Neural cell (in vitro differentiated cells): ENCODE measurements at regions not wholly inside any gene's neighbourhood (a gene's known extent, or its start where the extent isn't known, plus 50 kb on each side); places are given as distances from the start of the nearest gene placed in this dataset.
"Not testable (repeated sequence)": the region's sequence is repeated elsewhere in the genome, so short reads cannot be mapped to it uniquely, and the experiment has no call there.

ENCODE experiments used
- H2AFZ ChIP-seq: fragments of 200-600, 300-800 bp; sonication (generic), shearing (Covaris generic); 2 replicates; pipeline ENCODE4 v1.6.0; 2014; ENCODE audit warnings: low read depth, mild to moderate bottlenecking, antibody characterized with exemption, low read length, moderate library complexity
- H3F3A ChIP-seq: fragments of 200-600 bp; shearing (Covaris generic); 2 replicates; pipeline ENCODE4 v1.6.1; 2016; ENCODE audit warnings: mild to moderate bottlenecking, moderate library complexity, mixed read lengths, antibody characterized with exemption, low read length; ENCODE audit not compliant: insufficient read depth, poor library complexity, severe bottlenecking
- H3K27ac ChIP-seq: fragments of 200-600, 300-800 bp; sonication (generic), shearing (Covaris generic); 2 replicates; pipeline ENCODE4 v1.5.1; 2014; ENCODE audit warnings: mild to moderate bottlenecking, low read length, moderate library complexity
- H3K27me3 ChIP-seq: fragments of 300-800, 200-600 bp; sonication (generic), shearing (Covaris generic); 2 replicates; pipeline ENCODE4 v1.6.0; 2014; ENCODE audit warnings: mild to moderate bottlenecking, low read depth, low read length, moderate library complexity; ENCODE audit not compliant: insufficient read depth
- H3K36me3 ChIP-seq: fragments of 300-800, 200-600 bp; sonication (generic), shearing (Covaris generic); 2 replicates; pipeline ENCODE4 v1.5.1; 2014; ENCODE audit warnings: mild to moderate bottlenecking, antibody characterized with exemption, low read length, moderate library complexity; ENCODE audit not compliant: insufficient read depth
- H3K4me2 ChIP-seq: fragments of 300-800, 200-600 bp; sonication (generic), shearing (Covaris generic); 2 replicates; pipeline ENCODE4 v1.6.0; 2014; ENCODE audit warnings: mild to moderate bottlenecking, low read length
- H3K4me3 ChIP-seq: fragments of 300-800, 200-600 bp; sonication (generic), shearing (Covaris generic); 2 replicates; pipeline ENCODE4 v1.5.1; 2014; ENCODE audit warnings: mild to moderate bottlenecking, low read length, moderate library complexity
- H3K79me2 ChIP-seq: fragments of 200-600 bp; shearing (Covaris generic); replicated peaks from 2 replicates; pipeline ENCODE4 v1.6.0; 2014; ENCODE audit warnings: mild to moderate bottlenecking, low read length, moderate library complexity; ENCODE audit not compliant: insufficient read depth
- H3K9ac ChIP-seq: fragments of 300-800, 200-600 bp; sonication (generic), shearing (Covaris generic); 2 replicates; pipeline ENCODE4 v1.6.1; 2016; ENCODE audit warnings: mild to moderate bottlenecking, low read length, mixed read lengths
- H3K9me2 ChIP-seq: fragments of 200-600 bp; shearing (Covaris generic); 2 replicates; pipeline ENCODE4 v1.6.1; 2016; ENCODE audit warnings: mild to moderate bottlenecking, low read length, mixed read lengths; ENCODE audit not compliant: insufficient read depth
- H3K9me3 ChIP-seq: fragments of 200-600, 300-800 bp; sonication (generic), shearing (Covaris generic); 2 replicates; pipeline ENCODE4 v1.6.1; 2016; ENCODE audit warnings: mild to moderate bottlenecking, mixed run types, low read length, moderate library complexity, mixed read lengths
- H4K20me1 ChIP-seq: fragments of 200-600 bp; shearing (Covaris generic); 2 replicates; pipeline ENCODE4 v1.6.1; 2016; ENCODE audit warnings: mild to moderate bottlenecking, mixed run types; ENCODE audit not compliant: insufficient read depth
- CTCF ChIP-seq: fragments of 450-650 bp; IDR thresholded peaks from 2 replicates; pipeline ENCODE4 v1.5.1; 2014; ENCODE audit warnings: antibody characterized with exemption, mild to moderate bottlenecking, moderate library complexity; ENCODE audit not compliant: poor library complexity, severe bottlenecking
- EP300 ChIP-seq: fragments of 450-650 bp; conservative IDR thresholded peaks from 2 replicates; pipeline ENCODE4 v1.6.1; 2014; ENCODE audit warnings: antibody characterized with exemption, mild to moderate bottlenecking, moderate library complexity; ENCODE audit not compliant: poor library complexity, severe bottlenecking
- EZH2 ChIP-seq: fragments of 200-600, 300-800 bp; shearing (Covaris generic), sonication (generic); IDR thresholded peaks from 2 replicates; pipeline ENCODE4 v1.6.1; 2014; ENCODE audit warnings: antibody characterized with exemption, low read length, borderline replicate concordance, mild to moderate bottlenecking; ENCODE audit not compliant: insufficient read depth, poor library complexity, severe bottlenecking
- MXI1 ChIP-seq: fragments of 450-650 bp; conservative IDR thresholded peaks from 2 replicates; pipeline ENCODE4 v1.6.1; 2014; ENCODE audit warnings: antibody characterized with exemption, mild to moderate bottlenecking; ENCODE audit not compliant: poor library complexity, severe bottlenecking
- POLR2AphosphoS5 ChIP-seq: IDR thresholded peaks from 2 replicates; pipeline ENCODE4 v1.6.1; 2012
- RAD21 ChIP-seq: fragments of 450-650 bp; conservative IDR thresholded peaks from 2 replicates; pipeline ENCODE4 v1.6.1; 2014; ENCODE audit warnings: antibody characterized with exemption, mild to moderate bottlenecking, moderate library complexity
- REST ChIP-seq: IDR thresholded peaks from 2 replicates; pipeline ENCODE4 v1.6.1; 2012; ENCODE audit warnings: borderline replicate concordance
- SMC3 ChIP-seq: fragments of 450-650 bp; conservative IDR thresholded peaks from 2 replicates; pipeline ENCODE4 v1.6.1; 2014; ENCODE audit warnings: antibody characterized with exemption, mild to moderate bottlenecking, moderate library complexity; ENCODE audit not compliant: poor library complexity
- TAF1 ChIP-seq: IDR thresholded peaks from 2 replicates; pipeline ENCODE4 v1.6.1; 2012; ENCODE audit warnings: low read depth

- H3K9ac ChIP-seq = no peak overlapping the region
- H3F3A ChIP-seq = no peaks in the 10 kb centered on the region
- no peak overlapping the region for H3K27ac ChIP-seq
- H2AFZ ChIP-seq = no peak overlapping the region
- no peaks in the 10 kb centered on the region for H3K79me2 ChIP-seq
- no peaks in the 10 kb centered on the region for H4K20me1 ChIP-seq
- no peak for TF ChIP-seq EZH2
- no peak for TF ChIP-seq RAD21
- TF ChIP-seq SMC3 = no peak
- TF ChIP-seq EP300 = no peak
- no peak for TF ChIP-seq POLR2AphosphoS5
- TF ChIP-seq TAF1 = no peak
- TF ChIP-seq MXI1 = no peak
- TF ChIP-seq REST = no peak
- TF ChIP-seq CTCF = no peak
- no peaks in the 10 kb centered on the region for H3K9me3 ChIP-seq
- no peaks in the 10 kb centered on the region for H3K27me3 ChIP-seq
- no peak overlapping the region for H3K4me2 ChIP-seq
- no peaks in the 10 kb centered on the region for H3K9me2 ChIP-seq
- no peaks in the 10 kb centered on the region for H3K36me3 ChIP-seq
- no peak overlapping the region for H3K4me3 ChIP-seq
Measured at GRCh38 chr6:11416936-11417576, 120.5 kb upstream of the TMEM170B start.

GRCh38 chr6:11416099-11416935 is 121.2 kb upstream of the TMEM170B start:
- H2AFZ ChIP-seq, H4K20me1 ChIP-seq, H3F3A ChIP-seq, H3K79me2 ChIP-seq, H3K27ac ChIP-seq, H3K4me3 ChIP-seq, H3K4me2 ChIP-seq, H3K9ac ChIP-seq, H3K9me3 ChIP-seq, H3K36me3 ChIP-seq, H3K27me3 ChIP-seq, H3K9me2 ChIP-seq: not testable (repeated sequence)
